IMR-90 (cell line): ENCODE measurements at regions not wholly inside any gene's neighbourhood (a gene's known extent, or its start where the extent isn't known, plus 50 kb on each side); places are given as distances from the start of the nearest gene placed in this dataset.

Experiments
- ATAC-seq: fragments of 200-7000 bp; cut with Tn5 transposase; 2 replicates; pipeline ENCODE4 v1.9.1; 2020; ENCODE audit warnings: low read depth, mild to moderate bottlenecking, moderate library complexity
- BruUV-seq: library from RNA; stranded (reverse); fragments of 400-500 nt; replicated peaks from 2 replicates; lab custom pipeline; 2021; lab: Mats Ljungman, UMichigan
- CTCF ChIA-PET: fragments of 300-600 bp; formaldehyde crosslinking; extraction: SDS; loops from one replicate; lab custom pipeline; 2021; ENCODE audit warnings: antibody characterized with exemption; lab: Yijun Ruan, JAX
- POLR2A ChIA-PET: fragments of 300-600 bp; sonication (Branson Sonifier 250); formaldehyde crosslinking; loops from one replicate; lab custom pipeline; 2022; ENCODE audit warnings: antibody characterized with exemption; ENCODE audit not compliant: unreplicated experiment; lab: Charles Lee
- DNase-seq: peaks from one replicate; pipeline ENCODE4 v3.0.0; 2013
- H2AFZ ChIP-seq: replicated peaks from 2 replicates; pipeline ENCODE3; 2013; ENCODE audit warnings: low read length, mild to moderate bottlenecking; ENCODE audit not compliant: poor library complexity
- H2AK5ac ChIP-seq: 2 replicates; pipeline ENCODE4 v1.6.1; 2013; ENCODE audit warnings: low read depth, low read length, inconsistent platforms
- H2AK9ac ChIP-seq: replicated peaks from 2 replicates; pipeline ENCODE3; 2013; ENCODE audit warnings: mild to moderate bottlenecking, low read depth, low read length, moderate library complexity; ENCODE audit not compliant: poor library complexity
- H2BK120ac ChIP-seq: 2 replicates; pipeline ENCODE4 v1.6.1; 2013; ENCODE audit warnings: low read depth, low read length, inconsistent platforms
- H2BK15ac ChIP-seq: 3 replicates; pipeline ENCODE4 v1.6.1; 2013; ENCODE audit warnings: low read depth, low read length, inconsistent platforms
- H2BK20ac ChIP-seq: 2 replicates; pipeline ENCODE4 v1.6.1; 2013; ENCODE audit warnings: low read depth, mild to moderate bottlenecking, inconsistent platforms, low read length, moderate library complexity
- H2BK5ac ChIP-seq: 2 replicates; pipeline ENCODE4 v1.6.1; 2013; ENCODE audit warnings: mild to moderate bottlenecking, low read depth, low read length, inconsistent platforms; ENCODE audit not compliant: poor library complexity, severe bottlenecking
- H3K14ac ChIP-seq: replicated peaks from 2 replicates; pipeline ENCODE4 v1.6.1; 2013; ENCODE audit warnings: low read depth, low read length, inconsistent platforms
- H3K18ac ChIP-seq: 2 replicates; pipeline ENCODE4 v1.6.1; 2013; ENCODE audit warnings: low read depth, low read length, control low read depth
- H3K23ac ChIP-seq: 2 replicates; pipeline ENCODE4 v1.6.1; 2013; ENCODE audit warnings: low read depth, low read length, inconsistent platforms
- H3K27ac ChIP-seq: 2 replicates; pipeline ENCODE4 v1.5.1; 2013; ENCODE audit warnings: mild to moderate bottlenecking, control low read depth, low read length; ENCODE audit not compliant: insufficient read depth
- H3K27me3 ChIP-seq: 2 replicates; pipeline ENCODE4 v1.6.1; 2013; ENCODE audit warnings: low read length; ENCODE audit not compliant: control insufficient read depth, insufficient read depth
- H3K36me3 ChIP-seq: 2 replicates; pipeline ENCODE4 v1.6.1; 2013; ENCODE audit warnings: low read length, mixed read lengths; ENCODE audit not compliant: control insufficient read depth, insufficient read depth
- H3K4ac ChIP-seq: 2 replicates; pipeline ENCODE4 v1.6.1; 2013; ENCODE audit warnings: low read depth, low read length, inconsistent platforms
- H3K4me1 ChIP-seq: 2 replicates; pipeline ENCODE4 v1.6.1; 2013; ENCODE audit warnings: low read length, mixed read lengths; ENCODE audit not compliant: control insufficient read depth, insufficient read depth
- H3K4me2 ChIP-seq: 2 replicates; pipeline ENCODE4 v1.6.1; 2013; ENCODE audit warnings: low read depth, mild to moderate bottlenecking, control low read depth, low read length, moderate library complexity
- H3K4me3 ChIP-seq: 2 replicates; pipeline ENCODE4 v1.5.1; 2013; ENCODE audit warnings: low read depth, mild to moderate bottlenecking, control low read depth, low read length, moderate library complexity; ENCODE audit not compliant: insufficient read depth
- H3K56ac ChIP-seq: 2 replicates; pipeline ENCODE4 v1.6.1; 2013; ENCODE audit warnings: low read length, inconsistent platforms; ENCODE audit not compliant: insufficient read depth; ENCODE audit errors: extremely low read depth
- H3K79me1 ChIP-seq, 2 experiments: 2 replicates each; pipeline ENCODE4 v1.6.1; 2013; ENCODE audit warnings: low read length in 2 of 2, inconsistent platforms in 1 of 2, low read depth in 1 of 2
- H3K9ac ChIP-seq: 2 replicates; pipeline ENCODE4 v1.6.1; 2013; ENCODE audit warnings: low read depth, low read length, control low read depth
- H3K9me1 ChIP-seq: 2 replicates; pipeline ENCODE4 v1.6.1; 2013; ENCODE audit warnings: low read length, inconsistent platforms; ENCODE audit not compliant: insufficient read depth
- H3K9me3 ChIP-seq: 2 replicates; pipeline ENCODE4 v1.6.1; 2013; ENCODE audit warnings: low read length; ENCODE audit not compliant: control insufficient read depth, insufficient read depth
- H4K20me1 ChIP-seq: 2 replicates; pipeline ENCODE4 v1.6.1; 2013; ENCODE audit warnings: low read length, inconsistent platforms; ENCODE audit not compliant: insufficient read depth
- H4K5ac ChIP-seq: 2 replicates; pipeline ENCODE4 v1.6.1; 2013; ENCODE audit warnings: mild to moderate bottlenecking, low read depth, low read length, control low read depth
- H4K8ac ChIP-seq, 2 experiments: 2 replicates each; pipeline ENCODE4 v1.6.1; 2013; ENCODE audit warnings: low read depth in 2 of 2, low read length in 2 of 2, control low read depth in 1 of 2, inconsistent platforms in 1 of 2
- H4K91ac ChIP-seq: 2 replicates; pipeline ENCODE4 v1.6.1; 2013; ENCODE audit warnings: low read depth, low read length, inconsistent platforms; ENCODE audit not compliant: insufficient read depth
- BHLHE40 ChIP-seq: fragments of 150-350 bp; IDR thresholded peaks from 2 replicates; pipeline ENCODE4 v1.6.1; 2016; ENCODE audit warnings: mild to moderate bottlenecking, low read depth, low read length
- CEBPB ChIP-seq: IDR thresholded peaks from 2 replicates; pipeline ENCODE4 v1.6.1; 2012; ENCODE audit warnings: low read depth, low read length, improper control_type of control experiment
- CHD1 ChIP-seq: IDR thresholded peaks from 2 replicates; pipeline ENCODE4 v1.6.1; 2012; ENCODE audit warnings: low read depth, low read length, improper control_type of control experiment
- CTCF ChIP-seq: conservative IDR thresholded peaks from 2 replicates; pipeline ENCODE4 v1.5.1; 2012; ENCODE audit warnings: mild to moderate bottlenecking, low read depth, low read length, improper control_type of control experiment
- ELK1 ChIP-seq: fragments of 150-350 bp; IDR thresholded peaks from 2 replicates; pipeline ENCODE4 v1.6.1; 2016; ENCODE audit warnings: low read depth, mild to moderate bottlenecking, low read length, moderate library complexity, borderline replicate concordance
- FOS ChIP-seq: fragments of 150-350 bp; IDR thresholded peaks from 2 replicates; pipeline ENCODE4 v1.6.1; 2016; ENCODE audit warnings: low read depth, low read length
- MAZ ChIP-seq: IDR thresholded peaks from 2 replicates; pipeline ENCODE4 v1.6.1; 2012; ENCODE audit warnings: low read depth, mild to moderate bottlenecking, low read length, improper control_type of control experiment, moderate library complexity, borderline replicate concordance
- MXI1 ChIP-seq: IDR thresholded peaks from 2 replicates; pipeline ENCODE4 v1.6.1; 2012; ENCODE audit warnings: low read depth, mild to moderate bottlenecking, low read length, moderate library complexity, borderline replicate concordance
- NFE2L2 ChIP-seq: fragments of 150-350 bp; IDR thresholded peaks from 2 replicates; pipeline ENCODE4 v1.6.1; 2016; ENCODE audit warnings: low read depth, mild to moderate bottlenecking, low read length
- POLR2A ChIP-seq: IDR thresholded peaks from 2 replicates; pipeline ENCODE4 v1.6.1; 2012; ENCODE audit warnings: mild to moderate bottlenecking, low read depth, low read length
- RAD21 ChIP-seq: IDR thresholded peaks from 2 replicates; pipeline ENCODE4 v1.6.1; 2012; ENCODE audit warnings: low read length, improper control_type of control experiment
- RCOR1 ChIP-seq: IDR thresholded peaks from 2 replicates; pipeline ENCODE4 v1.6.1; 2012; ENCODE audit warnings: mild to moderate bottlenecking, low read length, improper control_type of control experiment; ENCODE audit not compliant: insufficient replicate concordance
- RFX5 ChIP-seq: IDR thresholded peaks from 2 replicates; pipeline ENCODE4 v1.8.0; 2012; ENCODE audit warnings: low read depth, mild to moderate bottlenecking, low read length, moderate library complexity
- USF2 ChIP-seq: fragments of 150-350 bp; IDR thresholded peaks from 2 replicates; pipeline ENCODE4 v1.6.1; 2017; ENCODE audit warnings: mild to moderate bottlenecking, antibody characterized with exemption, low read length, low read depth
- WGBS, 2 experiments: methylation state at CpG; one replicate each; pipeline versions ENCODE4 v1.1.5 to v1.1.7; 2013; ENCODE audit warnings: missing lambda C conversion rate in 2 of 2; ENCODE audit not compliant: insufficient read length in 1 of 2; ENCODE audit errors: extremely low coverage in 2 of 2; 5-methylcytosine and 5-hydroxymethylcytosine counted together
- dilution Hi-C: fragments of 300-500 bp; cut with HindIII; formaldehyde crosslinking; loops from one replicate; pipeline ENCODE4 v1.14.3; 2018; ENCODE audit warnings: low sequenced_read_pairs; ENCODE audit not compliant: unreplicated experiment
- in situ Hi-C: fragments of 300-500 bp; cut with MboI; formaldehyde crosslinking; loops from 3 replicates; pipeline ENCODE4 v1.14.3; 2019; ENCODE audit warnings: low sequenced_read_pairs, inconsistent platforms, mixed read lengths
- intact Hi-C: fragments of 100-400 bp; cut with micrococcal nuclease; formaldehyde crosslinking; loops from 2 replicates; pipeline ENCODE4 v1.10.0; 2022

- no peak overlapping the region for H3K9ac ChIP-seq
- no peaks in the 10 kb centered on the region for H4K20me1 ChIP-seq
- no peak overlapping the region for H3K27ac ChIP-seq
- no peak overlapping the region for H4K8ac ChIP-seq
- no peak overlapping the region for H3K4me2 ChIP-seq
- no peak overlapping the region for H4K91ac ChIP-seq
- no peak overlapping the region for H2BK120ac ChIP-seq
- H3K56ac ChIP-seq = no peak overlapping the region
- no peak overlapping the region for H3K4ac ChIP-seq
- no peak overlapping the region for H2AK5ac ChIP-seq
- no peak overlapping the region for H3K14ac ChIP-seq
- WGBS, 2 experiments = 77% methylated on average over 6 of the region's 6 CpGs; no CpG with 5 or more reads in 1 of the 2 experiments
- no peak overlapping the region for H3K18ac ChIP-seq
- ATAC-seq = no peak
- no peak overlapping the region for H2AK9ac ChIP-seq
- no peaks in the 10 kb centered on the region for H3K79me1 ChIP-seq
- no peaks in the 10 kb centered on the region for H3K27me3 ChIP-seq
- no peak overlapping the region for H4K5ac ChIP-seq
- CTCF ChIA-PET = no interaction called here
- H2BK20ac ChIP-seq = no peak overlapping the region
- BruUV-seq = no TSS peak
- in situ Hi-C loops = no loop called here
- H3K9me1 ChIP-seq = no peaks in the 10 kb centered on the region
- no peak for DNase-seq
- no peak overlapping the region for H2AFZ ChIP-seq
- H3K4me1 ChIP-seq = no peaks in the 10 kb centered on the region
- no peaks in the 10 kb centered on the region for H3K36me3 ChIP-seq
- dilution Hi-C loops = no loop called here
- H3K9me3 ChIP-seq = no peaks in the 10 kb centered on the region
- intact Hi-C loops = no loop called here
- no peak overlapping the region for H3K4me3 ChIP-seq
- H2BK15ac ChIP-seq = no peak overlapping the region
- no peak overlapping the region for H2BK5ac ChIP-seq
- POLR2A ChIA-PET = no interaction called here
- no peak overlapping the region for H3K23ac ChIP-seq
- TF ChIP-seq BHLHE40 (no peak), MAZ (no peak), RCOR1 (no peak), POLR2A (no peak), ELK1 (no peak), CEBPB (no peak), RFX5 (no peak), MXI1 (no peak), USF2 (no peak), NFE2L2 (no peak), RAD21 (no peak), CHD1 (no peak), FOS (no peak), CTCF (no peak)
These were observed 59.8 kb upstream of the RFX3 start for GRCh38 chr9:3585606-3586005.
